GM12878 (cell line): ENCODE measurements at regions not wholly inside any gene's neighbourhood (a gene's known extent, or its start where the extent isn't known, plus 50 kb on each side); places are given as distances from the start of the nearest gene placed in this dataset.

Experiments used
- CEBPB ChIP-seq, 2 experiments: fragments of 150-350 bp in 1 of 2; IDR thresholded peaks; 2 replicates each; pipeline ENCODE4 v1.6.1; 2012 to 2014; ENCODE audit warnings: low read depth in 2 of 2, low read length in 2 of 2, borderline replicate concordance in 1 of 2, inconsistent platforms in 1 of 2
- CTCF ChIP-seq, 3 experiments: IDR thresholded peaks in 2 of 3; conservative IDR thresholded peaks in 1 of 3; 2 replicates each; pipeline ENCODE4 v1.5.1; 2011; ENCODE audit warnings: low read depth in 3 of 3, low read length in 3 of 3, mild to moderate bottlenecking in 3 of 3, control low read depth in 2 of 3, moderate library complexity in 2 of 3, inconsistent platforms in 1 of 3, mixed read lengths in 1 of 3; ENCODE audit not compliant: control insufficient read depth in 2 of 3, insufficient read depth in 1 of 3; ENCODE audit errors: extremely low read depth in 1 of 3
- EP300 ChIP-seq, 2 experiments: fragments of 150-350 bp in 1 of 2; IDR thresholded peaks; 2 replicates each; pipeline ENCODE4 v1.6.1; 2011 to 2012; ENCODE audit warnings: low read depth in 2 of 2, low read length in 2 of 2, borderline replicate concordance in 1 of 2, improper control_type of control experiment in 1 of 2, inconsistent platforms in 1 of 2; ENCODE audit not compliant: control insufficient read depth in 1 of 2
- SRF ChIP-seq, 2 experiments: IDR thresholded peaks; 2 replicates each; pipeline ENCODE4 v1.6.1; 2011; ENCODE audit warnings: low read depth in 2 of 2, low read length in 2 of 2, mild to moderate bottlenecking in 1 of 2, moderate library complexity in 1 of 2
- TAF1 ChIP-seq: IDR thresholded peaks from 2 replicates; pipeline ENCODE4 v1.6.1; 2011; ENCODE audit warnings: mild to moderate bottlenecking, low read depth, low read length, borderline replicate concordance
- USF1 ChIP-seq: IDR thresholded peaks from 2 replicates; pipeline ENCODE4 v1.6.1; 2011; ENCODE audit warnings: borderline replicate concordance, low read depth, mild to moderate bottlenecking, moderate library complexity, mixed read lengths, low read length; ENCODE audit not compliant: insufficient read depth; ENCODE audit errors: extremely low read length

GRCh38 chr4:132169660-132170059 lies 979.4 kb upstream of the PCDH10 start:
- TF ChIP-seq CEBPB (IDR thresholded peaks at IDR 0.05; ENCODE audit: borderline replicate concordance in 1 of 2, low read depth in 2 of 2, low read length in 2 of 2) (no peak), EP300 (IDR thresholded peaks at IDR 0.05; ENCODE audit: borderline replicate concordance in 1 of 2, control insufficient read depth in 1 of 2, low read depth in 2 of 2, low read length in 2 of 2) (no peak), CTCF (IDR thresholded peaks at IDR 0.05 in 2 of 3, conservative IDR thresholded peaks at IDR 0.05 in 1 of 3; ENCODE audit: control insufficient read depth in 2 of 3, extremely low read depth in 1 of 3, insufficient read depth in 1 of 3, low read depth in 3 of 3, low read length in 3 of 3) (no peak), TAF1 (no peak), USF1 (no peak), SRF (IDR thresholded peaks at IDR 0.05; ENCODE audit: low read depth in 2 of 2, low read length in 2 of 2) (no peak)
